HFFc6 (cell line): ENCODE measurements at regions not wholly inside any gene's neighbourhood (a gene's known extent, or its start where the extent isn't known, plus 50 kb on each side); places are given as distances from the start of the nearest gene placed in this dataset.
"Not testable (repeated sequence)": the region's sequence is repeated elsewhere in the genome, so short reads cannot be mapped to it uniquely, and the experiment has no call there.

Experiments
- DNase-seq: peaks from one replicate; pipeline ENCODE4 v3.0.0-alpha.2; 2018
- H3K27ac Mint-ChIP-seq: 2 replicates; pipeline ENCODE4 v1.8.0; 2020; ENCODE audit warnings: mild to moderate bottlenecking, mixed read lengths
- H3K27me3 Mint-ChIP-seq: 2 replicates; pipeline ENCODE4 v1.8.0; 2021; ENCODE audit warnings: mild to moderate bottlenecking, moderate library complexity, mixed read lengths; ENCODE audit not compliant: insufficient read depth
- H3K36me3 Mint-ChIP-seq: 2 replicates; pipeline ENCODE4 v1.8.0; 2021; ENCODE audit warnings: low read depth, mixed read lengths
- H3K4me1 Mint-ChIP-seq: 2 replicates; pipeline ENCODE4 v1.8.0; 2020; ENCODE audit warnings: low read depth, mixed read lengths
- H3K4me3 Mint-ChIP-seq: 2 replicates; pipeline ENCODE4 v1.8.0; 2020; ENCODE audit warnings: mild to moderate bottlenecking, moderate library complexity, mixed read lengths
- H3K9me3 Mint-ChIP-seq: 2 replicates; pipeline ENCODE4 v1.8.0; 2020; ENCODE audit warnings: mild to moderate bottlenecking, mixed read lengths
- TF ChIP-seq, protein P1 (sequence below): fragments of 200-600 bp; sonication (generic); IDR thresholded peaks from 2 replicates; pipeline ENCODE4 v1.5.0; 2021; ENCODE audit warnings: antibody characterized with exemption, mild to moderate bottlenecking

DNA sequence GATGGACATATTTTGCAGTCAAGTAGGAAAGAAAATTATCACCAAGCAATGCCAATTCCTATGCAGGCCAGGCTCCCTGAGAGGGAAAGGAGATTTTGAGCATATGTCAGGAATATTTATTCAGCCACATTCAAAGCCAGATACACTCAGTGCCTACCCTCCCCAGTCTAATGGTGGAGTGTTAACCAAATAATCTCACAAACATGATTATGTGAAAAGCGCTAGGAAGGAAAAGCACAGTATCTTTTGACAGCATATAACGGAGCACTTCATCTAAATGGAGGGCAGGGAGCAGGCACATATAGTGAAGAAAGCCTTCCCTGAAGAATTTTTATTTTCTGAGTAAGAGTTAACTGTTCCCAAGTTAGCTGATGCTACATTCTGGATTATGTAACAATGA, 80.3 kb upstream of the SLC30A5 start:
- H3K27ac Mint-ChIP-seq, result no peak overlapping the region
- H3K27me3 Mint-ChIP-seq, result peaks cover 10% of the 10 kb centered on the region
- no peak overlapping the region for H3K4me3 Mint-ChIP-seq
- H3K4me1 Mint-ChIP-seq, result no peaks in the 10 kb centered on the region
- no peak for DNase-seq
- H3K9me3 Mint-ChIP-seq, result no peaks in the 10 kb centered on the region
- no peaks in the 10 kb centered on the region for H3K36me3 Mint-ChIP-seq
- TF ChIP-seq, protein P1, sequence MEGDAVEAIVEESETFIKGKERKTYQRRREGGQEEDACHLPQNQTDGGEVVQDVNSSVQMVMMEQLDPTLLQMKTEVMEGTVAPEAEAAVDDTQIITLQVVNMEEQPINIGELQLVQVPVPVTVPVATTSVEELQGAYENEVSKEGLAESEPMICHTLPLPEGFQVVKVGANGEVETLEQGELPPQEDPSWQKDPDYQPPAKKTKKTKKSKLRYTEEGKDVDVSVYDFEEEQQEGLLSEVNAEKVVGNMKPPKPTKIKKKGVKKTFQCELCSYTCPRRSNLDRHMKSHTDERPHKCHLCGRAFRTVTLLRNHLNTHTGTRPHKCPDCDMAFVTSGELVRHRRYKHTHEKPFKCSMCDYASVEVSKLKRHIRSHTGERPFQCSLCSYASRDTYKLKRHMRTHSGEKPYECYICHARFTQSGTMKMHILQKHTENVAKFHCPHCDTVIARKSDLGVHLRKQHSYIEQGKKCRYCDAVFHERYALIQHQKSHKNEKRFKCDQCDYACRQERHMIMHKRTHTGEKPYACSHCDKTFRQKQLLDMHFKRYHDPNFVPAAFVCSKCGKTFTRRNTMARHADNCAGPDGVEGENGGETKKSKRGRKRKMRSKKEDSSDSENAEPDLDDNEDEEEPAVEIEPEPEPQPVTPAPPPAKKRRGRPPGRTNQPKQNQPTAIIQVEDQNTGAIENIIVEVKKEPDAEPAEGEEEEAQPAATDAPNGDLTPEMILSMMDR, result no peak

DNA sequence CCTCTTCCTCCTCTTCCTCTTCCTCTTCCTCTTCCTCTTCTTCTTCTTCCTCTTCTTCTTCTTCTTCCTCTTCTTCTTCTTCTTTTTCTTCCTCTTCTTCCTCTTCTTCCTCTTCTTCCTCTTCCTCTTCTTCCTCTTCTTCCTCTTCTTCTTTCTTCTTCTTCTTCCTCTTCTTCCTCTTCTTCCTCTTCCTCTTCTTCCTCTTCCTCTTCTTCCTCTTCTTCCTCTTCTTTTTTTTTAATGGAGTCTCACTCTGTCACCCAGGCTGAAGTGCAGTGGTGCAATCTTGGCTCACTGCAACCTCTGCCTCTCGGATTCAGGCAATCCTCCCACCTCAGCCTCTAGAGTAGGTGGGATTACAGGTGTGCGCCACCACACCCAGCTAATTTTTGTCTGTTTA, 79.8 kb upstream of the SLC30A5 start:
- H3K9me3 Mint-ChIP-seq, H3K36me3 Mint-ChIP-seq, H3K4me3 Mint-ChIP-seq, H3K27ac Mint-ChIP-seq, DNase-seq, H3K4me1 Mint-ChIP-seq, H3K27me3 Mint-ChIP-seq: not testable (repeated sequence)

DNA sequence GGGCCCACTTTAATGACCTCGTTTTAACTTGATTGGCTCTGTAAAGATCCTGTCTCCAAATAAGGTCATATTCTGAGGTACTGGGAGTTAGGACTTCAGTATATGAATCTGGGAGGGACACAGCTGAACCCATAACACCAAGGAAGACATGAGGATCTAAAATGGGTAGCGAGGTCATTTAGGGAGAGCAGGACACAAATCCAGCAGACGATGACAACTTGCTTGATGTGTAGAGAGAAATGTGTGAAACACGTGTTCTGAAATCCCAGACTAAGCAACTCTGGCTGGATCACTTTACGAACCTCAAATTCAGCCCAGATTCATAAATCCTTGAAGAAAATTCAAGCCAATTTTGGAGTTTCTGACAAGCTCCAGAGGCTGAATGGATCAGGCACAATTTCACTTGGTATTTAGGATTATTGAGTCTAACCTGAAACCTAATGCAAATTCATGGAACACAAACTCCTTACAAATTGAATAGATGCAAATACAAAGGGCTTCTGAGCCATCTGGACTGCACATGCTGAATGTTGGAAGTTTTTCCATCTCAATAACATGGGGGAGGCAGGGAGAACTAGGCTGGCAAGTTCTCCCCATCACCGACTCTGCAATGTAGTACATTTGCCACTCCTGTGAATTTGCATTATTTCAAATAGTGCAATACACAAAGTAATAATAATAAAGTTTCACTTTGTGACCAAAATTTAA, 74.0 kb upstream of the SLC30A5 start:
- H3K36me3 Mint-ChIP-seq, result no peaks in the 10 kb centered on the region
- H3K27me3 Mint-ChIP-seq, result peaks cover 6% of the 10 kb centered on the region
- TF ChIP-seq, protein P1, result no peak

DNA sequence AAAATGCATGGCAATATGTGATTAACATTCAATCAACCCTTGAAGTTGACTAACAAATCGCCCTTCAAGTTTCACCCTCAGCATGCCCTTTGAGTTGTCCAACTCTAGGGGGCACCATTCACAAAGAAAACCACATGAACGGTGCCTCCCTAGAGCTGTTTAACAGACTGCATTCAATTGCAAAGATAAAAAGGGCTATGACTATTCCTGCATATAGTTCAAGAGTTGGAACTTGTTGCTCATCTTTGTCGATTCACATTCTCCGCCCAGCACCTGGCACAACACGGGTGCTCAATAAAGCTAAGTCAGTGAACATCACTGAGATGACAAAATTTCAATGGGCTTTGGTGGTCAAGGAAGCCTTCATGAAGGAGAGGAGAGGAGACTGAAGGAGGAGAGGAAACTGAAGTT, 69.6 kb upstream of the SLC30A5 start:
- H3K27ac Mint-ChIP-seq, result no peak overlapping the region
- H3K4me1 Mint-ChIP-seq, result no peaks in the 10 kb centered on the region
- H3K9me3 Mint-ChIP-seq, result no peaks in the 10 kb centered on the region
- peak; percentile 33 for DNase-seq
- H3K27me3 Mint-ChIP-seq, result peaks cover 3% of the 10 kb centered on the region
- H3K36me3 Mint-ChIP-seq, result no peaks in the 10 kb centered on the region
- TF ChIP-seq, protein P1, result peak; percentile 82
- no peak overlapping the region for H3K4me3 Mint-ChIP-seq

More for the DNA sequence above, 74.0 kb upstream of the SLC30A5 start:
- H3K4me3 Mint-ChIP-seq, result no peak overlapping the region
- DNase-seq, result no peak
- no peak overlapping the region for H3K27ac Mint-ChIP-seq
- no peaks in the 10 kb centered on the region for H3K4me1 Mint-ChIP-seq
- H3K9me3 Mint-ChIP-seq, result no peaks in the 10 kb centered on the region

DNA sequence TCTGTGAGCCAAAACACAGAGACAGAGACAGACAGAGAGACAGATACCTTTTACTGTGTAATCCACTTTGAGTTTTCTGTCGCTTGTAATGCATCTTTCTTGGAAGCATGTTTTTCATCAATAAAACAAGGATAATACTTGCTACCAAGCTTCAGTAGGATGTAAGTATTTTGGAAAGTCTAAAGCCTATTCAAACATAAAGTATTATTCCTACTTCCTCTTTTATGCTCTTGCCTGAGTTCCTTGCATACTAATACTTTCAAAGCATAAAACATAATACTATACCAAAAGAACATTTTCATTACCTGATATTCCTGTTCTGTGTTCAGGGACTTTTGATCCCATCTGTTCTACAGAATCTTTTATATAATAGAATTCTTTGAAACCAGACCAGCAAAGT, 64.5 kb upstream of the SLC30A5 start:
- no peak overlapping the region for H3K27ac Mint-ChIP-seq
- no peak for DNase-seq
- no peaks in the 10 kb centered on the region for H3K36me3 Mint-ChIP-seq
- H3K4me3 Mint-ChIP-seq, result no peak overlapping the region
- H3K9me3 Mint-ChIP-seq, result no peaks in the 10 kb centered on the region
- TF ChIP-seq, protein P1, result no peak
- H3K27me3 Mint-ChIP-seq, result peaks cover 17% of the 10 kb centered on the region
- H3K4me1 Mint-ChIP-seq, result no peaks in the 10 kb centered on the region

DNA sequence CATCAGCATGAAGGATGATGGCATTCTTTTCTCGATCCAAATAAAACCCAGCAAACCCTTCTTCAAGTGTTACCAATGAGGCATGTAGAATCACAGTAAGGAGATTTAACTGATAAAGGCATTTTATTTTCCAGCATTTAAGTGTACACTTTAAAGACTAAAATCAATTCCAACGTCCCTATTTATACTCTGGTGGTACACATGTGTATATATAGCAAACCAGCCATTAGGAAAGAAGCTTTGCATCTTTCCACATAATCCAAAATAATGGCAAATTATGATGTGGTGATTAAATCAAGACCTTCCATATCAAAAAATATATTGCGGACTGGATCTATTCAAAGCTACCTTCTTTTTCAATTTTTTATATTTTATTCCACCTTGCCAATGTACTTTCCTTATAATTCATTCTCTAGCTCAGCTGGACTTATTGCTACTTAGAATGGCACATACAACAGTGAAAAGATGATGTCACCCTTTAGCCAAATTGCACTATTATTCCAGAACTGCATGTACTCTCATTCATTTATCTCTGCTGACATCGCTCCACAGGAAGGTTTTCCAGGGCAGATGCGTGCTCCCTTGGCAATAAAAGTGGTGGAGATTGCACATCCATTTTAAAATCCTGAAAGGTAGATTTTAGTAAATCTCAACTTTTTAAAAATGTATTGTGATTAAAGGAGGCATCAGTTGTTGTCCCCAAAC, 63.3 kb upstream of the SLC30A5 start:
- TF ChIP-seq, protein P1, result no peak
- Mint-ChIP-seq H3K4me1 (peaks cover 2% of the 10 kb centered on the region; the same call in 1 of the 2 replicates), H3K9me3 (no peaks in the 10 kb centered on the region), H3K4me3 (no peak overlapping the region), H3K36me3 (no peaks in the 10 kb centered on the region), H3K27ac (no peak overlapping the region), H3K27me3 (peaks cover 17% of the 10 kb centered on the region)
- DNase-seq, result no peak
